IPS-NIHi7 (cell line): ENCODE measurements at regions not wholly inside any gene's neighbourhood (a gene's known extent, or its start where the extent isn't known, plus 50 kb on each side); places are given as distances from the start of the nearest gene placed in this dataset.
A peak's percentile ranks its signal among the peaks of the same experiment; 100 is the strongest.

Experiments
- DNase-seq: peaks from one replicate; pipeline ENCODE4 v3.0.0; 2012; ENCODE audit warnings: mixed read lengths; ENCODE audit errors: extremely low spot score

DNA sequence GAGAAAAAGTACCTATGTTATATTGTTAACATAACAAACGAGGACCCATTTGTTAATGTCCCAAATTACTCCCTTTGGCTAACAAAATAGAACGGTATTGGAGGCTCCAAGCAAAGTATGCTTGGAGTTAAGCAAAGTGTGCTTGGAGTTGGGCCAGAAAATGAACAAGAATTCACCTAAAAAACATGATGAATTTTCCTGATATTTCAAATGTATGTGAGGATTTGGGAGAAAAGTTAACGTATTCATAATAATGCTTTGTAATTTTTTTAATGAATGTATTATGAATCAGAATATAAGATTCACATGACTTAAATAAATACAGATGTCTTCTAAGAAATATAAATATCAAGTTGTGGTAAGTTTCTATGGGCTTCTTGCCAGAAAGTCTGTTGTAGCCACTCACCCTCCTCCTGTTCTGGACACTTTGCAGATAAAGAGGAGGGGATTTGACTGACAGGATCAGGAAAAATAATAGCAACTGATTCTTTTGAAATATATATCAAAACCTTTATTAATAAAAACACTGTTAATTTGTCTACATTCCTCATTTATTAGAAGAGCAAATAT, 423.7 kb upstream of the MMADHC start:
- no peak for DNase-seq

DNA sequence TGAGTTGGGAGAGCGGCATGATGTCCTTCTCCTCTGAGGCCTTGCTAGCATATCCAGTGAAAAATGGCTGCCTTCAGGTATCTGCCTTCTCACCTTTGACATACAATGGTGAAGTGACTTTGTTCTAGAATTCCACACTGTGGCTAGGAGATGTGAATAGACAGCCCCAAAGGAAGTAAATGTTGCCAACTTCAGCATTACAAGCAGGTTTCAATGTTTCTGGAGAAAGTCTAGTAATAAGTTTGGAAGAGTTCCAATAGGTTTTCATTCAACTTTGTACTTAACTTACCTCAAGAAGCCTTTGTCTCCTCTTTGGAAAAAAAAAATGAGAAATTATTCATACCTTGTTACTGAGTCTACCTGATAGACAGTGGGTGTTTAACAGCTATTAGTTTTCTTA, 421.3 kb upstream of the MMADHC start:
- no peak for DNase-seq

DNA sequence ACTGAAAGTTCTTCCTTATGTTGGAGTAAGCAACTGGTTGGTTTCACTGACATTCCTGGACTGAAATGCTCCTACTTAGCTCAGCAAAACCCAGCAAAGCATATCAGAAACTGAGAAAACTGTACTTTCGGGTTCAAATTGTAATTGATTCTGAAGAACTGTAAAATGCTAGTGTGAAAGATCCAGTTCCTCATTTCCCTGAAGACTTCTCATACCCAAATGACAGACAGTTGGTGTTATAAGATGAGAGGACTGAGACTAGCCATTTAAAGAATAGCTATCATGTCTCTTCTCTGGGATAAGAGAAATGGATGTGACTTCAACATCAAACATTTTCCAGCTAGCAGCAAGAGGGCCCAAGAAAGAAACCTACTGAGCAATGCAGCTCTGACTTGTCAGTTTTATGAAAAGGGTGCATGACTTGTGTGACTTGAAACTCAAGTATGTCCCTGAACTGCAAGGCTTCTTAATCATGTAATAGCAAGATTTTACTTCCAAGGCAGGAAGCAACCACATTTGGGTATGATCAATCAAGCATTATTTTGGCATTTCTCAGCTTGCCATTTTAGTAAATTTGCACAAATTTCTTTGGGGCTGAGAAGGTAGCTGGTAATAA, 420.3 kb upstream of the MMADHC start:
- DNase-seq = no peak

DNA sequence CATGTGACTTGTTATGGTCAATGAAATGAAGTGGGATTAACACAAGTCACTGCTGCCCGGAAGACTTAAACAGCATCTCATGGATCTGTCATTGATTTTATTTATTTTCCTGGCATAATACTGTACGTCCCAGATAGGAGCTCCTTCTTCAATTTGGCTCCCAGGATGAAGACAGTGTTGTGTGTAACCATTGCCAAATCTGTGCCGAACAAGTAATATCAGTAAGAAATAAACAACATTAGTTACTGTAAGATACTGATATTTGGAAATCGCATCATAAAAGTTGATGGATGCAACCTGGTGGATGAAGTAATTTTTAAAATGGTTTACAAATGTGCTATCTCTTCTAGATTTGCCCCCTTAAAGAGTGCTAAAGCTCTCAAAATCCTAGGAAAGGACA, 419.0 kb upstream of the MMADHC start:
- no peak for DNase-seq

DNA sequence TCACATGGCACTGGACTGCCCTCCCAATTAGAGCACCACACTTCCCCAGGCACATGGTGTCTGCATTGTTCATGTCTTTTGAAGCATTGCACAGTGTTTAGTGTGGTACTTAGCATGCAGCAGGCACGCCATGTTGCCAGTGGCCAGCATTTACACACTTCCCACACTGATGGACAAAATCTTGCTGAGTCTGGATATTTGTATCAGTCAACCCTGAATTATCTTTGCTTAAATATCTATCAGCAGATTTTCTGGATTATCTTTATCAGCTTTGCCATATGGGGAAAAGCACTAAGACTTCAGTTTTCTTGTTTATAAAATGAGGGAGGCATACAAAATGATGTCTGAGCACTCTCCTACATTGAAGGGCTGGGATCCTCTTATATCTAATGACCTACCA, 416.0 kb upstream of the MMADHC start:
- no peak for DNase-seq

DNA sequence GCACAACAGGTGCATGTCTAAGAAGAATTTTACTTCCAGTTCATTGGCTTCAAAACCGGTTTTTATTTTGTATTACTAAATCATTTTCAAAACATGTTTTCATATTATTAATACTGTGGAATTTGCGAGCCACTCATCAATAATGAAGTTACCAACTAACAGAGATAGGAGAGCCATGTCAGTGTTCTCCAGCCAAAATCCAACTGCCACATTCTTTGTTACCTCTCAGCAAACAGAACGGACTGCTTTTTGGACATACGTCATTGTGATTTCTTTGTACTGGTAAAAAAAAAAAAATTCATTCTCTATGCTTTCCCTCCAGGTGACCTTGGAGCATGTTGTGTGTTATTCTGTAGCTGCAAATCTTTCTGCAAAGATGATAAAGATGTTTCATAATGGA, 414.2 kb upstream of the MMADHC start:
- DNase-seq = no peak

DNA sequence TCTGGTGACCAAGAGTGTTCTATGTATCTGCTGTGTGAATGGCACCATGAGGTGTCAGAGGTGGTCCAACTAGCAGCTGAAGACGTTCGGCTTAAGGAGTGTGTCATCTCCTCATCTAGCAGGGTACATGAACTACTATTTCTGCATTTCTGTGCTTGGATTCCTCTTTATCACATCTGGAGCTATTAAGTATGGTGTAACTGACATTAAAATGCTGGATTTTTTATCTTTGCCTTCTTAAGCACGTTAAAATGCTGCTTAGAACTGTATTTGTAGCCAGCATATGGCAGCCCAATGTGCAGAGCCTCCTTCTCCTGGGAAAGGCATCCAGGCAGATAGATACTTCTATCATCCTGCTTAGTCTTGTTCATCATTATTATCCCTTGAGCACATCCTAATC, 409.3 kb upstream of the MMADHC start:
- no peak for DNase-seq

DNA sequence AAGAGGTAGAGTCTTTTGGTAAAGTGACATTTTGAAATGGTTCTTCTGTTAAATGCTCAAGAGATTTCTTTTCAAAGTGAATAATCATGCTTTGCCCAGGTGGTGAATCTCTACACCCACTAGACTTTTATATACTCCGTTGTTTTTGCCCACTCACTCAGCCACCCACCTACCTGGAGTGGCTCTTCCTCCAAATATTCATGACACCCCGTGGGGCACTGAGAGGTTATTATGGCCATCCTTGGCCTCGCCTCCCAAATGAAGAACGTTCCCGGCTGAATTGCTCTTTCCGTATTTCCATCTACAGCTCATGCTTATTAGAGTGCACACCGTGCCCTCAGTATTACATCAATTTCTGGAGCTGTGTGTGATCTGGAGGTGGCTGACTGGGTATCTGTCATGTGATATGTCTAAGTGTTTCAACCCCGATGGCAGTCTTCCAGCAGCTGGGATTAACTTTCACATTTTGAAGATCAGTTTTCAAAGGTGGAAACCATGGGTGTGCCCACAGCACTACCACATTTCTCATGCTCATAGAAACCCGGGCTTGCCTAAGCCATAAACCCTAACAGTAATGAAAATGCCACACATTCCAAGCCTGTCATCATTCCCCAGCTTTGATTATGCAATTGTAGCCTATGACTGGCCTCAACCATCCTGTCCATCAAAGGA, 406.6 kb upstream of the MMADHC start:
- DNase-seq = no peak

DNA sequence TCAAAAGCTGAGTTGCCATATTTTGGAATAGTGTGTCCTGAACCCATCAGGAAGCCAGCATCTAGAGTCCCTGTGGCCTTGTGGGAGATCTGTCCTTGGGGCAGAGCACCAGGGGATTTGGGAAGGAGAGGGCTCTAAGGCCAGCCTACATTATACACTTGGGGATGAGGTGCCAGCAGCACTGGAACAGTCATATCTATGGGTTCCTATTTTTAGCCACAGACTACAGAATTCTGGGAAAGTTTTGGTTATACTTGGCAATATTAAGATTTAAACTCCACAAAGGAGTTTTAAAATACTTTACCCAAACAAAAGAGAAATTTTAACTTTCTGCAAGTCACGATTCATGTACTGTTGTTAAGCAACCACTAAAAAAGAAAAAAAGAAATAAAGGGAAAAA, 405.7 kb upstream of the MMADHC start:
- DNase-seq = no peak

DNA sequence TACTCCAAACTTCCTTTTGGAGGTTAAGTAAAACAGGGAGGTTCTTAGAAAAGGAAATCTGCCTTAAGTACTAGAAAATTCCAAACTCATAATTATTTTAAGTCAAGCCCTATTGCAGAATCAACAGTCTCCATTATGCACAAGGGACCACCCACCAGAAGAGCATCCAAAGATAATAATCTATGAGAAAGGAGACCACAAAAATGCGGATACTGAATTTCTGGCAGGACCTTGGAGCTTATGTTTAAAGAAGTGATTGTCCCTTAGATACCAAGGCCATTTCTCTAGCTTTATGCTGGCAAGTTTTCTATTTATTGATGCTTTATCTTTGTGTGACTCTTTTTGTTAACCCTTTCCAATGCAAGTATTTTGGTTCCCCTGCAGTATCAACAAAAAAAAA, 404.0 kb upstream of the MMADHC start:
- DNase-seq = no peak

DNA sequence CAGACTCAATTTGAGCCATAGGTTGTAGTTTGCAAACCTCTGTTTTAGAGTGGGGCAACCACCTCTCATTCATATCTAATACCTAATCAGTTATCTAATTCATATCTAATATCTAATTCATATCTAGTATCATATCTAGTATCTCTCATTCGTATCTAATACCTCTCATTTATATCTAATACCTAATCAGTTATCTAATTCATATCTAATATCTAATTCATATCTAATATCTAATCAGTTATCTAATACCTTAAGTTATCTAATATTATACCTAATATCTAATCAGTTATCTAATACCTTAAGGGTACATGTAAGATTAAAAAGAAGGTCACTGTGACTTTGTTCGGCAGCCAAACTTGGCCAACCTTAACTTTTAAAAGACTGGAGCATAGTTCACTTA, 403.4 kb upstream of the MMADHC start:
- no peak for DNase-seq

DNA sequence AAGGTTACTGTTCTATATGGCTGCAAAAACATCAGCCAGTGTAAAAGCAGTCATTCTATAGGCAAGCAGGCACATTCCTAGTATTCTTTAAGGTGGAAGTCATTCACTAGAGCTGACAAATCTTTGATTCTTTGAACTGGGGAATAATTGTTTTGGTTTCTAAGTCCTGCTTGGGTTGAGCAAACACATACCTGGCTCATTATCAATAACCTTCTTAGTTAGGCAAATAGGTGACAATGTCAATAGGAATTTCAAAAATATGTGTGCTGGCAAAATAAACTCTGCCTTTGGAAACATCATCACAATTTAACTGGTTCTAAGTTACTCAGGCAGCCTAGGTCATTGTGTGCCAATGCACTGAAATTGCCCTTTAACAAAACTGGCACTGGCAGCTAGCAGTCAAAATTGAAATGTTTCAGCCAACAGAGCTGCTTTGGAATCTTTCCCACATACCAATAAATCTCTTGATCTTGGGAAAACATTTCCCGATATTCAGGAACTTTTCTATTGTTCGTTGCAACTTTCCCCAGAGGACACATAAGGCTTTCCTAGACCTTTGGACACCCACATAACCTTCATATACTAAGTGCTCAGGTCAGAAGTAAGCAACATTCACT, 402.0 kb upstream of the MMADHC start:
- DNase-seq = no peak

DNA sequence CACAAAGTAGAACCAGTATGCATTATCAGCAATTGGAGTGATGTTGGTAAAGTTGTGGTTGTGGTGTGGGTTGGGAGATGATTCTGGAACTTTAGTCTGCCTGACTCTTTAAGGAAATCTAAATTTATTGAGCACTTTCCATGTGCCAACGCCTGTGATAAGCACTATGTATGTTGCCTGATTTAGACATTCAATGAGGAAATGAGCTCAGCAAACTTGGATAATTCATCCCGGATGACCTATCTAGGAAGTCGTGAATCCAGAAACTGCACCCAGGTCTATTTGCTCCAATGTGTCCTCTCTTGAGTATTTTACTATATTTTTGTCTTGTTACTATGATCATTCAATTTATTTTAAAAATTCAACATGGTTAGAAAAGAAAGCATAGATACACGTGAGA, 400.8 kb upstream of the MMADHC start:
- no peak for DNase-seq

DNA sequence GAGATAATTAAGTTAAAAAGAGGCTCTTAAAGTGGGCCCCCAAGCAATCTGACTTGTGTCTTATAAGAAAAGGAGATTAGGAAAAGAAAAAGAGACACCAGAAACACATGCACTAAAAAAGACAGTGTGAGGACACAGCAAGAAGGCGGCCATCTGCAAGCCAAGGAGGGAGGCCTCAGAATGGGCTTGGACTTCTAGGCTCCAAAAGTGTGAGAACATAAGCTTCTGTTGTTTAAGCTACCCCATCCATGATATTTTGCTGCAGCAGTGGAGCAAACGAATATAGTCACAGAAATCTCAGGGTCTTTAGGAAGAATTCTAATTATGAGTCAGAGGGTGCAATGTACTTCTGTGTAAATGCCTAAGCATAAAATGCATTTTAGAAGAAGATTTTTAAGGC, 399.3 kb upstream of the MMADHC start:
- DNase-seq = no peak

DNA sequence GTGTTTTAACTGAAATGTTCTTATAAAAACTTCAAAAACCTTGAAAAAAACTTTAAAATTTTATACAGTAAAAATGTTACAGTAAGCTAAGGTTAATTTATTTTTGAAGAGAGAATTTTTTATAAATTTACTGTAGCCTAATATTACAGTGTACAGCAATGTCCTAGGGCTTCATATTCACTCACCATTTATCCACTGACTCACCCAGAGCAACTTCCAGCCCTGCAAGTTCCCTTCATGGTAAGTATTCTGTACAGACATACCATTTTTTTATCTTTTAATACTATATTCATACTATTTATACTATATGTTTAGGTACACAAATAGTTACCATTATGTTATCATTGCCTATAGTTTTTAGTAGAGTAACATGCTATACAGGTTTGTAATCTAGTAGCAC, 396.7 kb upstream of the MMADHC start:
- DNase-seq = no peak

DNA sequence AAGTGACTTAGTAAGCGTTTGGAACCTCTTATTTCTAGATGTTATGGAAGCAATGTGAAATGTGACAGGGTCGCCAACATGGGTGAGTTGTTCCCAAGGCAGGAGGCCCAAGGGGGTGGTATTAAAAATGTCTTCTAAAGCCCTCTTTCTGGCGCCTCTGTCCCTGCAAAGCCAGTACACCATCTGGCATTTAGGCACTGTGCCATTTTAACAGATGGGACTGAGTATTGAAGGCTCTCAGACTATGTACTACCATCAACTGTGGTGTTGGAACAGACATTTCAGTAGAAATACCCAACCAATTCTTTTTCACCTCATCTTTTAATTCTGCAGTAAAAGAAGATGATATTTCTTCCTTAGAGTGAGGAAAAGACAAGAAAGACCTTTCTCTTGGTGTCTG, 384.5 kb upstream of the MMADHC start:
- no peak for DNase-seq

DNA sequence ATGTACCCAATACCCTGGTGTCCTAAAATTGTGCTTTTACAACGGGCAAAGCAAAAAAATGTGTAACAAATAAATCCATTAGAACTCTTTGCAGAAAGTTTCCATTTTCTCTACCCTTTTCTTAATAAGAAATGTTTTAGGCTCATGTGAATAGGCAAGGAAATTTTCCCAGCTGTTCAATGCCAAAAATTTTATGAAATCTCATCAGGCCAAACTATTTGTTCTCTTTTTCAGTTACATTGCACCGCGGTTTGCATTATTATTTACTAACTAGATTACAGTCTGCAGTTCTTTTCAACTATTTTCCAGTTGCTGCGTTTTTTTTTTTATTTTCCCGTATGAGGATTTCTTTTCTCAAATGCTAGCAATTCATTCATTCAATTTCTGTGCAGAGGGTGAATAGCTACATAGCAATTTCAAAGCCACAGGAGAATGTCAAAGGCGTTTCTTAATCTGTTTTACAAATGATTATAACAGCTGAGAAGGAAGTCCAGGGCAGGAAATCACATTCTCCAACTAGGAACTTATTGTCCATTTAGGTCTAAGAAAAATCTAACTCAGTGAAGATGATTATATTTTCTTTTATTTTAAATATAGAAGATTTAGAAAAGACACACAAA, 367.5 kb upstream of the MMADHC start:
- no peak for DNase-seq

DNA sequence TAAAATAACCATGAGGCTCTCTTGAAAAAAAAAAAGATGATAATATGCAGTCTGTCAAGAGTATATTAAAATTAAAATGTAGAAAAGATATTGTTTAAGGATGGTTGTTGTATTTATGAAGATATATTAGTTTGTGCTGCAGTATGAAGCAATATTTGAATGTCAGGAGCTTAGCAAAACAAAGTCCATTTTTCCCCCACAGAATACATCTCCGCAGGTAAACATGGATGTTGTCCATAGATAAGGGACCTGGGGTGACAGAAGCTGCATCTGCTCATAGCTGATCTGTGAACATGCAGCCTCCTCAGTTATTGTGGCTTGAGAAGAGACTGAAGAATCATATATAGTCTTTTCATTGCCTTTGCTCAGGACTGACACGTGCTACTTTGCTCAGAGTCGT, 366.1 kb upstream of the MMADHC start:
- no peak for DNase-seq

DNA sequence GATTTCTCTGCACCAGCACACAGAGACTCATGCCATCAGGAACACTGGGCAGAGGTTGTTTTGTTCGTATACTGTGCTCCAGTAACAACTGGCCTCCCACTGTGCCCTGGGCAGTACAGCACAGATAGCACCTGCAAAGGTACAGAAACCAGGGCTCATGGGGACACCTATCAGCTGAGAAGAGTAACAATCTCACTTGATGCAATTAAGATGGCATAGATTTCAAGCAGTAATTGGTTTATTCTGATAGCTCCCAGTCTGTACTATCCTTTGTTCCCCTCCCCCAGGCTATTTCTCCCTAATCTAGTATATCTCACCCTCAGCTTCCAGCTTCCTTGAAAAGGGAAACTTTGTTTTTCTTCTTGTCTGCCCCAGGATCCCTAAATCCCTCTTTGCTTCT, 343.9 kb upstream of the MMADHC start:
- peak; percentile 20 for DNase-seq

DNA sequence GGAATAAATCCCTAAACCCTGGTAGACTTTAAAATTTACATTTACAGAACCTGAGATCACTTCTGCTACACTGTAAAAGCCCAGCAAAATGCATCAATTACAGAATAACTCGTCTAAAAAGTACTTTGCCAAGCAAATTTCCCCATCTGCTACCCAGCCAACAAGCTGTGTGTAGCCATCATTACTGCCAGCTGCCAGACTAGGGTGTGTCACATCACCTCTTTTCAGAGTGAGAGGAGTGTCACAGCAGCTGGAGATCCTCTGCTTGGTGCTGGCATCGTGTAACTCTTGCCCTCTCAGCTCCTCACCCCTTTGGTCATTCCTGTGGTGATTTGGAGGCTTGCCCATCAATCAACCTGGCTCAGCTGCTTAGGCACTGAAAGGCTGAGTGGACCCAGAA, 340.4 kb upstream of the MMADHC start:
- no peak for DNase-seq

DNA sequence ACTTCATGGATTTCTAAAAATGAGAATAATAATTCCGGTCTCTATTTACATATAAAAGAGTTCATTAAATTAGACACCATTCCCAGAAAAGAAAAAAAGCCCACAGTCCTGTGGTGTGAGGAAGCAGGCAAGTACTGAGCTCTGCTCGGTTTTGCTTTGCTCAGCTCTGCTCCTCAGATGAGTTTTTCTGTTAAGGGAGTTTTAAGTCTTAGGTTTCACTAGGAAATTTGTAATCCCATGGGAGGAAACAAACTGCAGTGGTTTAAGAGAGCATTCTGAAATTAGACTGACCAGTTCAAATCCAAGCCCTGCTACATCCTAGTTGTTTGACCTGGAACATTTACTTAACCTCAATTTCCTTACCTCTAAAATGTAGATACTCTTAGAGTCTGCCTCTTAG, 338.6 kb upstream of the MMADHC start:
- no peak for DNase-seq

DNA sequence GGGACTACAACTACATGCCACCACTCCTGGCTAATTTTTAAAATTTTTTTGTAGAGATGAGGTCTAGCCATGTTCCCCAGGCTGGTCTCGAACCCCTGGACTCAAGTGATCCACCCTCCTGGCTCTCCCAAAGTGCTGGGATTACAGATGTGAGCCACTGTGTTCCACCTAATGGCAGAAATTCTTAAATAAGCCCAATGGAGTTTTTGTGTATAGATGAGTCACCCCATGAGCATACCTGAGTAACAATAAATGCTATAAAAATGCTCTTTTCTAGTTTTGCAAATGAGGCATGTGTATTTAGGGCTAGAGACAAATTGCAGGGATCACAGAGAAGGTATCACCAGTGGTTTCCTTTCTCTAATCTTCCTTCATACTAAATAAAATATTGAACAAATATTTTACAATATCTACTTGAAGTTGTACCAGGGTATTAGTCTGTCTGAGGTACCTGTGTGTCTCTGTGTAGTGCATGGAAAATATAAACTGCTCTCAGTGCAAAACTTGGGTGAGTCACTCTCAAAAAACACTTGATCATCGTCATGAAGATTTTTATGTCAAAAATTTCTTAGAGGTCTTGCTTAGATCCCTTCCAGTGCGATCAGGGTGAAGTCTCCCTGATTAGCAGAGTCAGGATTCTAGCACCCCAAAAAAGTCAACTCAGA, 337.1 kb upstream of the MMADHC start:
- DNase-seq = no peak
